A549 (cell line): ENCODE measurements at regions not wholly inside any gene's neighbourhood (a gene's known extent, or its start where the extent isn't known, plus 50 kb on each side); places are given as distances from the start of the nearest gene placed in this dataset.
A peak's percentile ranks its signal among the peaks of the same experiment; 100 is the strongest.

ENCODE experiments used
- ATAC-seq, 2 experiments: fragments of 200-7000 bp in 1 of 2; fragments of >200 bp in 1 of 2; cut with Nextera tagmentation in 1 of 2; cut with Tn5 transposase in 1 of 2; 3 replicates each; pipeline versions ENCODE4 v1.8.0 to v1.9.1; 2018 to 2020; ENCODE audit warnings: mild to moderate bottlenecking in 1 of 2, moderate library complexity in 1 of 2
- CTCF ChIA-PET: fragments of 300-600 bp; sonication (Branson Sonifier 250); formaldehyde crosslinking; extraction: SDS; loops from one replicate; lab custom pipeline; 2021; ENCODE audit warnings: antibody characterized with exemption, inconsistent platforms; lab: Yijun Ruan, JAX
- POLR2A ChIA-PET: fragments of 350-600 bp; formaldehyde crosslinking; extraction: SDS; loops from one replicate; lab custom pipeline; 2021; ENCODE audit warnings: antibody characterized with exemption, inconsistent platforms; lab: Yijun Ruan, JAX
- DNase-seq, 2 experiments: peaks; one replicate each; pipeline versions ENCODE4 v3.0.0 to v3.0.0-alpha.2; 2011 to 2016; ENCODE audit warnings: low read depth in 1 of 2, low spot score in 1 of 2
- FAIRE-seq: peaks from 2 replicates; lab custom pipeline; 2011; peaks lifted over from hg19 to GRCh38; lab: Jason Lieb, UNC
- H3K27ac ChIP-seq, 2 experiments: fragments of >200 bp; sonication (Bioruptor Twin); formaldehyde crosslinking; 3 replicates each; pipeline ENCODE4 v1.5.1; 2016 to 2017
- H3K4me1 ChIP-seq: fragments of >200 bp; sonication (Bioruptor Twin); formaldehyde crosslinking; 3 replicates; pipeline ENCODE4 v1.6.1; 2016
- H3K4me2 ChIP-seq: fragments of >200 bp; sonication (Bioruptor Twin); formaldehyde crosslinking; 3 replicates; pipeline ENCODE4 v1.6.1; 2016
- H3K4me3 ChIP-seq: fragments of >200 bp; sonication (Bioruptor Twin); formaldehyde crosslinking; 3 replicates; pipeline ENCODE4 v1.5.1; 2016
- H3K9me3 ChIP-seq: fragments of >200 bp; sonication (Bioruptor Twin); formaldehyde crosslinking; 3 replicates; pipeline ENCODE4 v1.6.1; 2016
- CBX2 ChIP-seq: fragments of 200-600 bp; sonication (generic); IDR thresholded peaks from 2 replicates; pipeline ENCODE4 v1.6.1; 2016; ENCODE audit warnings: low read depth, mild to moderate bottlenecking, borderline replicate concordance
- CBX8 ChIP-seq: fragments of 200-600 bp; sonication (generic); IDR thresholded peaks from 2 replicates; pipeline ENCODE4 v1.6.1; 2016
- ELK1 ChIP-seq: fragments of 150-350 bp; IDR thresholded peaks from 2 replicates; pipeline ENCODE4 v1.6.1; 2014; ENCODE audit warnings: low read depth, mild to moderate bottlenecking, low read length
- FOSL2 ChIP-seq, 2 experiments: fragments of 450-650 bp in 1 of 2; fragments of >200 bp in 1 of 2; sonication (Bioruptor Twin) in 1 of 2; formaldehyde crosslinking; IDR thresholded peaks; 2 replicates each; pipeline versions ENCODE4 v1.5.0 to v1.6.1; 2016 to 2020; ENCODE audit warnings: mild to moderate bottlenecking in 1 of 2, moderate library complexity in 1 of 2
- FOXS1 ChIP-seq: fragments of 250-450 bp; sonication (Bioruptor Pico); IDR thresholded peaks from 2 replicates; pipeline ENCODE4 v1.5.0; 2020; ENCODE audit warnings: mild to moderate bottlenecking, moderate library complexity
- GATA3 ChIP-seq: IDR thresholded peaks from 2 replicates; pipeline ENCODE4 v1.6.1; 2012; ENCODE audit warnings: borderline replicate concordance
- HES2 ChIP-seq: fragments of >200 bp; sonication (Bioruptor Twin); formaldehyde crosslinking; IDR thresholded peaks from 2 replicates; pipeline ENCODE4 v1.6.1; 2016
- HMGXB4 ChIP-seq: fragments of 250-450 bp; sonication (Bioruptor Pico); IDR thresholded peaks from 2 replicates; pipeline ENCODE4 v1.5.0; 2021; ENCODE audit warnings: mild to moderate bottlenecking, moderate library complexity, borderline replicate concordance
- KDM1A ChIP-seq: fragments of 200-600 bp; sonication (generic); IDR thresholded peaks from 2 replicates; pipeline ENCODE4 v1.6.1; 2016; ENCODE audit warnings: low read depth, mild to moderate bottlenecking
- MAX ChIP-seq: IDR thresholded peaks from 2 replicates; pipeline ENCODE4 v1.6.1; 2012
- MAZ ChIP-seq: fragments of 150-350 bp; IDR thresholded peaks from 2 replicates; pipeline ENCODE4 v1.6.1; 2014; ENCODE audit warnings: antibody characterized with exemption, low read depth, low read length, borderline replicate concordance
- NFE2L2 ChIP-seq: fragments of 150-350 bp; conservative IDR thresholded peaks from 2 replicates; pipeline ENCODE4 v1.6.1; 2014; ENCODE audit warnings: low read length
- NPAS2 ChIP-seq: fragments of 250-450 bp; sonication (Bioruptor Pico); IDR thresholded peaks from 2 replicates; pipeline ENCODE4 v1.8.0; 2022; ENCODE audit warnings: mild to moderate bottlenecking, moderate library complexity, borderline replicate concordance
- PBX3 ChIP-seq: IDR thresholded peaks from 2 replicates; pipeline ENCODE4 v1.6.1; 2012
- POLR2A ChIP-seq: IDR thresholded peaks from 2 replicates; pipeline ENCODE4 v1.6.1; 2012; ENCODE audit warnings: mild to moderate bottlenecking, low read length
- RARB ChIP-seq: fragments of 250-450 bp; sonication (Bioruptor Pico); IDR thresholded peaks from 2 replicates; pipeline ENCODE4 v1.8.0; 2021; ENCODE audit warnings: mild to moderate bottlenecking, moderate library complexity
- RCOR1 ChIP-seq: fragments of 150-350 bp; IDR thresholded peaks from 2 replicates; pipeline ENCODE4 v1.6.1; 2014; ENCODE audit warnings: antibody characterized with exemption, low read length, low read depth
- SMC3 ChIP-seq: fragments of >200 bp; sonication (Bioruptor Twin); formaldehyde crosslinking; IDR thresholded peaks from 3 replicates; pipeline ENCODE4 v1.6.1; 2018; ENCODE audit warnings: inconsistent platforms
- SREBF2 ChIP-seq: fragments of 450-650 bp; IDR thresholded peaks from 2 replicates; pipeline ENCODE4 v1.6.1; 2014; ENCODE audit warnings: mild to moderate bottlenecking, moderate library complexity
- TFCP2L1 ChIP-seq: fragments of 250-450 bp; sonication (Bioruptor Pico); IDR thresholded peaks from 2 replicates; pipeline ENCODE4 v1.5.0; 2021; ENCODE audit warnings: mild to moderate bottlenecking
- TP53 ChIP-seq: fragments of 250-450 bp; sonication (Bioruptor Pico); IDR thresholded peaks from 2 replicates; pipeline ENCODE4 v1.5.0; 2021; ENCODE audit warnings: mild to moderate bottlenecking, moderate library complexity
- USF2 ChIP-seq: fragments of 450-650 bp; IDR thresholded peaks from 2 replicates; pipeline ENCODE4 v1.6.1; 2014; ENCODE audit warnings: antibody characterized with exemption
- ZFP36 ChIP-seq: fragments of 450-650 bp; IDR thresholded peaks from 2 replicates; pipeline ENCODE4 v1.6.1; 2014; ENCODE audit warnings: borderline replicate concordance; ENCODE audit not compliant: partially characterized antibody
- ZNF302 ChIP-seq: fragments of 250-450 bp; sonication (Bioruptor Pico); IDR thresholded peaks from 2 replicates; pipeline ENCODE4 v1.9.0; 2021; ENCODE audit warnings: inconsistent platforms, mild to moderate bottlenecking, moderate library complexity
- ZSCAN20 ChIP-seq: fragments of 250-450 bp; sonication (Bioruptor Pico); IDR thresholded peaks from 2 replicates; pipeline ENCODE4 v1.8.0; 2022; ENCODE audit warnings: mild to moderate bottlenecking, moderate library complexity
- WGBS: methylation state at CpG from one replicate; pipeline ENCODE4 v1.1.6; 2017; ENCODE audit errors: missing lambda C conversion rate; 5-methylcytosine and 5-hydroxymethylcytosine counted together
- TF ChIP-seq, protein P1 (sequence below): fragments of >200 bp; sonication (Bioruptor Twin); formaldehyde crosslinking; IDR thresholded peaks from 3 replicates; pipeline ENCODE4 v1.5.1; 2016

DNA sequence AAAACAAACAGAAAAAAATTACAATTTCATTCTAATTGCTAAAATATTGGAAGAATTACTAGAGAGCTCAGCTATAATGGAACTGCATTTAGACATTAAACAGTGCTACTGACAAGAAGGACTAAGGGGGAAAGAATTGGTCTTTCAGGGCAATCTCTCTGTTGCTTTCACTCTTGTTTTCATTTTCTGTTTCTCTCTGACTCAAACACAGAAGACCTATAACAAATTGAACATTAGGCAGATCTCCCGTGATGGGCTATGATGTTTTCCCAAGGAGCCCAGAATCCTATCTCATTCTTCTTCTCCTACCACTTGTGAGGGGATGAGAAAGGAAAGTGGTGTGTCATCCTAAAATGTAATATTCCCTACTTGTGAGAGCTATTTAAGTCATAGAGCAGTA, 358.0 kb upstream of the TGFBR2 start (continued):
- TF ChIP-seq CBX2 = no peak
- no peak for TF ChIP-seq FOXS1
- no peak for TF ChIP-seq NPAS2
- no peak for TF ChIP-seq MAX
- no peak for TF ChIP-seq SMC3
- TF ChIP-seq, protein P1, sequence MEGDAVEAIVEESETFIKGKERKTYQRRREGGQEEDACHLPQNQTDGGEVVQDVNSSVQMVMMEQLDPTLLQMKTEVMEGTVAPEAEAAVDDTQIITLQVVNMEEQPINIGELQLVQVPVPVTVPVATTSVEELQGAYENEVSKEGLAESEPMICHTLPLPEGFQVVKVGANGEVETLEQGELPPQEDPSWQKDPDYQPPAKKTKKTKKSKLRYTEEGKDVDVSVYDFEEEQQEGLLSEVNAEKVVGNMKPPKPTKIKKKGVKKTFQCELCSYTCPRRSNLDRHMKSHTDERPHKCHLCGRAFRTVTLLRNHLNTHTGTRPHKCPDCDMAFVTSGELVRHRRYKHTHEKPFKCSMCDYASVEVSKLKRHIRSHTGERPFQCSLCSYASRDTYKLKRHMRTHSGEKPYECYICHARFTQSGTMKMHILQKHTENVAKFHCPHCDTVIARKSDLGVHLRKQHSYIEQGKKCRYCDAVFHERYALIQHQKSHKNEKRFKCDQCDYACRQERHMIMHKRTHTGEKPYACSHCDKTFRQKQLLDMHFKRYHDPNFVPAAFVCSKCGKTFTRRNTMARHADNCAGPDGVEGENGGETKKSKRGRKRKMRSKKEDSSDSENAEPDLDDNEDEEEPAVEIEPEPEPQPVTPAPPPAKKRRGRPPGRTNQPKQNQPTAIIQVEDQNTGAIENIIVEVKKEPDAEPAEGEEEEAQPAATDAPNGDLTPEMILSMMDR = no peak

DNA sequence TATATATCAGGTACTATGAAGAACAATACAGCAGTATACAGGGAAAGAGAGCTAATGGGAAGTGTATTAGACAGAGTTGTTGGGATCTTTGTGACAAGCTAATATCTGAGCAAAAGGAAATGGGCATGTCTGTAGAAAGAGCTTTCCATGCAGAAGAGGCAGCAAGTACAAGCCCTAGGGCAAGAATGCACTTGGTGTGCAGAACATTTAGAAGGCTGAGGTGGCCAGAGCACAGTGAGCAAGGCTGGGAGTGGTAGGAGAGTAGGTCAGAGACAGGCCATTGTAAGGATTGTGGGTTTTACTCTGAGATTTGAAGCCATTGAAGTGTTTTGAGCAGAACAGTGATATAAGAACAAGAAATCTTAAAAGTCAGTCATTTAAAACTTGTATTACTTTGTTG, 353.9 kb upstream of the TGFBR2 start:
- TF ChIP-seq MAZ (no peak), RCOR1 (no peak), TP53 (CRISPR knock-in tag) (no peak), RARB (CRISPR knock-in tag) (no peak), CBX8 (no peak), FOSL2 (IDR thresholded peaks at IDR 0.05) (no peak), FOSL2 (CRISPR knock-in tag; IDR thresholded peaks at IDR 0.05) (no peak), ZNF302 (CRISPR knock-in tag) (no peak), GATA3 (no peak)
- POLR2A ChIA-PET = no interaction called here
- no peak for DNase-seq
- no peak overlapping the region for H3K4me3 ChIP-seq
- FAIRE-seq = no peak
- H3K9me3 ChIP-seq = peaks cover 15% of the 10 kb centered on the region
- peaks cover 11% of the 10 kb centered on the region for H3K4me1 ChIP-seq
- CTCF ChIA-PET = no interaction called here
- H3K27ac ChIP-seq = peak overlapping the region; percentile 5 to 52; a peak in 1 of 6 replicates
- ATAC-seq = no peak
- H3K4me2 ChIP-seq = no peak overlapping the region

DNA sequence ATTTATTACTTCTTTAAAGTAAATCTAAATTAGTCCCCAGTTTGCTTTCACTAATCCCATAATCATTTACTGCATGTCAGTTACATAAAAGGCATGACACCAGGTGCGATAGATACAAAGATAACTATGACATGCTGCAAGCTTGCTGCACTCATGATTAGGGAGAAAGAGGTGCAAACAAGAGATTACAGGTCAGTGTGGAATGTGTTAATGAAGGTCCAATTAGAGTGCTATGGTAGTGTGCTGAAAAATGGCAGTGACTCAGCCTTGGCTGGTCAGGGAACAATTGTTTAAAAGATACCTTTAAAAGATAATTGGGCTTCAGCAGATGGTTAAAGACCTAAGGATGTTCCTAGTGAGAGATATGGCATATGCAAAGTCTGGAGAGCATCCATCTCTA, 352.6 kb upstream of the TGFBR2 start:
- ATAC-seq (no peak), FAIRE-seq (no peak), DNase-seq (no peak)
- Histone ChIP-seq H3K4me2 (no peak overlapping the region), H3K4me3 (no peak overlapping the region), H3K4me1 (peaks cover 22% of the 10 kb centered on the region), H3K27ac (no peak overlapping the region), H3K9me3 (peaks cover 15% of the 10 kb centered on the region)
- TF ChIP-seq HES2 = no peak
- TF ChIP-seq ZFP36 = no peak
- no peak for TF ChIP-seq USF2
- ChIA-PET POLR2A (no interaction called here), CTCF (no interaction called here)
- WGBS = 97% methylated on average over 1 of the region's 1 CpG

- no peak for DNase-seq
- ATAC-seq = peak in 1 of 2 experiments; percentile 10; a peak in 1 of 6 replicates
- Histone ChIP-seq H3K27ac (peak overlapping the region; percentile 79 to 84), H3K4me3 (no peak overlapping the region), H3K4me2 (no peak overlapping the region), H3K4me1 (peaks cover 35% of the 10 kb centered on the region), H3K9me3 (peaks cover 15% of the 10 kb centered on the region)
- 75% methylated on average over 1 of the region's 1 CpG for WGBS
- POLR2A ChIA-PET = no interaction called here
- CTCF ChIA-PET = interaction anchor here (0.9 to 1.8 kb wide), 2 partner anchors 42 to 437 kb away, joined by 3 to 6 read pairs; no protein-coding TSS in a partner anchor
- FAIRE-seq = no peak
- no peak for TF ChIP-seq TP53 (CRISPR knock-in tag)
- no peak for TF ChIP-seq SREBF2
- no peak for TF ChIP-seq GATA3
- no peak for TF ChIP-seq NFE2L2
- no peak for TF ChIP-seq KDM1A
- no peak for TF ChIP-seq ZSCAN20
- no peak for TF ChIP-seq HMGXB4 (CRISPR knock-in tag)
- TF ChIP-seq ELK1 = no peak
- TF ChIP-seq PBX3 = no peak
- no peak for TF ChIP-seq POLR2A
- no peak for TF ChIP-seq RARB (CRISPR knock-in tag)
- TF ChIP-seq TFCP2L1 (CRISPR knock-in tag) = no peak
Observed at GRCh38 chr3:30256474-30256873, 349.9 kb upstream of the TGFBR2 start.
